HG03432 (cell line): ENCODE measurements at regions not wholly inside any gene's neighbourhood (a gene's known extent, or its start where the extent isn't known, plus 50 kb on each side); places are given as distances from the start of the nearest gene placed in this dataset.
A peak's percentile ranks its signal among the peaks of the same experiment; 100 is the strongest.

Experiments used
- ATAC-seq: cut with Tn5 transposase; IDR thresholded peaks from one replicate; pipeline ENCODE4 v1.9.1; 2021; ENCODE audit warnings: mild to moderate bottlenecking, moderate library complexity; ENCODE audit not compliant: unreplicated experiment

DNA sequence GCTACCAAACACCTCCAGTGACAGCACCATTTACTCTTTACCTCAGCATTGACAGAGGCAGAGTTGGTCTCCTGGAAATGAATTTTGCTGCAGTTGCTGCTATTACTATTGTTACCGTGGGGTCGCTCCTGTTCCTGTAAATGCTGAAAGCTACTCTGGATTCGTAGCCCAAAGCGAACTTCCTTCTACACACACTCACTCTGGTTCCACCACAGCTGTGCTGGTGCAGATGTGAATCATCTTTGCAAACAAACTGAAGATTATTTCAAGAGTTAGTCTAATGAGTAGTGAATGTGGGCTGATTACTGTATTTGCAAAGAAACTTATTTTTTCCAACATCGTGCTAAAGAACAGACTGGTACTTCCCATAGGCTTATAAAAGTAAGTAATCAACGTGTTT lies 304.0 kb downstream of the LPIN1 start:
- ATAC-seq = peak; percentile 48

- no peak for ATAC-seq
These were observed 305.4 kb downstream of the LPIN1 start for GRCh38 chr2:12051831-12052230.

DNA sequence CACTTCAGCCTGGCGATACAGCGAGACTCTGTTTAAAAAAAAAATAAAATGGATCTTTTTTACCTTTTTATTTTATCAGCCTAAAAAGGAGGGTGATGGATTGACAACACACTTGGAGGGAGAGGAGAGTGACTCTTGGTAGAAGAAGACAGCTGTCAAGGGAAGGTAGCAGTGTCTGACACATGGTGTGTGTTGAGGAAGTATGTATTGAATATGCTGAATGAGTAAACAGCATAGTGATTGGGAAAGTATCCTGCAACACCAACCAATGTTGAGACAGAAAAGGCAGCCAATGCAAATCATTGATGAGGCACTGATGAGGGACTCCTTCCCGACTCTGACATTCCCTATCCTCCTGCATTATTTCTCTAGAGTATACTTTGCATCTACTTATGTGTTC lies 306.4 kb downstream of the LPIN1 start:
- ATAC-seq = no peak

GRCh38 chr2:12054956-12055618 lies 308.7 kb downstream of the LPIN1 start:
- no peak for ATAC-seq

- peak; percentile 95 for ATAC-seq
These were observed 311.2 kb downstream of the LPIN1 start for GRCh38 chr2:12057436-12058166.

GRCh38 chr2:12059616-12060441 lies 313.4 kb downstream of the LPIN1 start:
- ATAC-seq = no peak

- ATAC-seq = no peak
These were observed 314.5 kb downstream of the LPIN1 start for GRCh38 chr2:12060886-12061285.

GRCh38 chr2:12061286-12062052 lies 315.0 kb downstream of the LPIN1 start:
- no peak for ATAC-seq

DNA sequence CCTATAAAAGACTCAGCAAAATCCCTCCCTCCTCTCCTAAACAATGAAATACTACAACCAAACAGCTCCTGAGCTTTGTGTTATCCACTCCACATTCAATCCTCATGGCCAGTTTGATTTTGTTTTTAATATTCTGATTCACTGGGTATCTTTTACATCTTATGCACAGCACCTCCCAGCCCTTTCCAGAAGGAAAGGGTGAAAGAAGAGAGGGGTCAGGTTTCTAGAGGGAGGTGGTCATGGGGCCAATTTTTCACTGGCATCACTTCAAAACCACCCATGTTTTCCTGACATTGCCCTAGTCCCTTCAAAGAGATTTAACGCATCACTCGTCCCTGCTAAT lies 315.6 kb downstream of the LPIN1 start:
- no peak for ATAC-seq

DNA sequence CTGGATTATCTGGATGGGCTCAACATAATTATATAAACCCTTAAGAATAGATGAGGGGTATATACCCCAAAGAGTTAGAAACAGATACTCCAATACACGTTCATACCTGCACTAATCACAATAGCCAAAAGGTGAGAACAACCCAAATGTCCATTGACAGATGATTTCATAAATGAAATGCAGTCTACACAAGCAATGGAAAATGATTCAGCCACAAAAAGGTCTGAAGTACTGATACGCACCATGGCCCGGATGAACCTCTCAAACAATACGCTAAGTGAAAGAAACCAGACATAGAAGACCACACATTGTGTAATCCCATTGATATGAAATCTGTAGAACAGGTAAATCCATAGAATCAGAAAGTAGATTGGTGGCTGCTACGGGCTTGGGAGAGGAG lies 316.8 kb downstream of the LPIN1 start:
- no peak for ATAC-seq

- ATAC-seq = no peak
These were observed 317.7 kb downstream of the LPIN1 start for GRCh38 chr2:12064153-12064552.

- no peak for ATAC-seq
These were observed 319.7 kb downstream of the LPIN1 start for GRCh38 chr2:12066116-12066515.

DNA sequence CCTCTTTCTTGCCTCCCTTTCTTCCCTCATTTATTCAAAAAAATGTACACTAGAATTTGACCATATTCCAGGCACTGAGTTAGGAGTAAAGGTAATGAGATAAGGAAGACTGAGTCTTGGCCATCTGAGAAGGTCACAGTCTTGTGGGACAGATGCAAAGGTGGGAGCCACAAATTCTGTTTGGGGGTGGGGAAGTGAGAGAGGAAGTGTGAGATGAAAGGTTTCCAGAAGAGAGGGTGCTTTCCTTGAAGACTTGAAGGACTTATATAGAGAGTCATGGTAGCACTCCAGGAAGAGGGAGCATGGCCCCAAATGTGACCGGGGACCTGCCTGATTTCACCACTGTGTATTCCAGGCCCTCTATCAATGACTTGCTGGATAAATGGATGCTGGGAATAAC lies 320.6 kb downstream of the LPIN1 start:
- ATAC-seq = no peak

GRCh38 chr2:12068796-12069538 lies 322.5 kb downstream of the LPIN1 start:
- no peak for ATAC-seq

DNA sequence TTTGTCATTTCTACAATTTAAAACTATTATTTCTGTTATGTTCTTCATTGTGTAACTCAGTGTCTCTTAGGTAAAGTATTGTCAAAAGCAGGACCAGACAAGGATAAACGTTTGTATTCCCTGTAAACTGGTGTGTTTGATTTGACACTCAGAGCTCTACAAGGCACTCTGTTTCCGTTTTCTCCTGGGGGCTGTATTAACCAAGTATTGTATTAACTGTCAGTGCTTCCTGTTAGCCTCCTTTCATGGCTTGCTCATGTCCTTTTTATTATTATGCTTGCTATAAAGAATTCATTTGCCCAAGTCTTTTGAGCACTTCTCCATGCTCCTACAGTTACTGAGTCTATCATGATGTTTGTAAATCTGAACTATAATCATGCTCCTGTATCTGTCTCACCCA lies 323.7 kb downstream of the LPIN1 start:
- ATAC-seq = no peak

GRCh38 chr2:12070581-12070980 lies 324.1 kb downstream of the LPIN1 start:
- ATAC-seq = no peak

DNA sequence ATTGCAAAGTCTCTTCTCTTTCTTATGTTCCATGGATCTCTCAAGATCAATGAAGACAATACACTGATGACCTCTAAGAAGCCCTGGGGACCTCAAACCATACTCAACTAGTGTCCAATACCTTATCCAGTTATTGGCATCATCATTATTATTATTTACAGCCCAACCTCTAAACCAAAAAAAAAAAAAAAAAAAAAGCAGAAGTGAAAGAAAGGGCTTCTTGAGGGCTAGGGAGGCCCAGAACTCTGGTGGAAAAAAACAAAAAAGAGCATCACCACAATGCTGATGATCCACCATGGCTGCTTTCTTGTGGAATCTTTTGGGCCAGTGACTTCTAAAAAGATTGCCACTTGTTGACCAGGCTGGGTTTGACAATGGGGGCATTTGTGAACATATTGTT lies 324.9 kb downstream of the LPIN1 start:
- ATAC-seq = peak; percentile 81

GRCh38 chr2:12073217-12073852 lies 326.9 kb downstream of the LPIN1 start:
- no peak for ATAC-seq

GRCh38 chr2:12074126-12074844 lies 327.9 kb downstream of the LPIN1 start:
- ATAC-seq = no peak
